Neural cell (in vitro differentiated cells): ENCODE measurements at regions not wholly inside any gene's neighbourhood (a gene's known extent, or its start where the extent isn't known, plus 50 kb on each side); places are given as distances from the start of the nearest gene placed in this dataset.

Experiments
- H2AFZ ChIP-seq: fragments of 200-600, 300-800 bp; sonication (generic), shearing (Covaris generic); 2 replicates; pipeline ENCODE4 v1.6.0; 2014; ENCODE audit warnings: low read depth, mild to moderate bottlenecking, antibody characterized with exemption, low read length, moderate library complexity
- H3F3A ChIP-seq: fragments of 200-600 bp; shearing (Covaris generic); 2 replicates; pipeline ENCODE4 v1.6.1; 2016; ENCODE audit warnings: mild to moderate bottlenecking, moderate library complexity, mixed read lengths, antibody characterized with exemption, low read length; ENCODE audit not compliant: insufficient read depth, poor library complexity, severe bottlenecking
- H3K27ac ChIP-seq: fragments of 200-600, 300-800 bp; sonication (generic), shearing (Covaris generic); 2 replicates; pipeline ENCODE4 v1.5.1; 2014; ENCODE audit warnings: mild to moderate bottlenecking, low read length, moderate library complexity
- H3K27me3 ChIP-seq: fragments of 300-800, 200-600 bp; sonication (generic), shearing (Covaris generic); 2 replicates; pipeline ENCODE4 v1.6.0; 2014; ENCODE audit warnings: mild to moderate bottlenecking, low read depth, low read length, moderate library complexity; ENCODE audit not compliant: insufficient read depth
- H3K36me3 ChIP-seq: fragments of 300-800, 200-600 bp; sonication (generic), shearing (Covaris generic); 2 replicates; pipeline ENCODE4 v1.5.1; 2014; ENCODE audit warnings: mild to moderate bottlenecking, antibody characterized with exemption, low read length, moderate library complexity; ENCODE audit not compliant: insufficient read depth
- H3K4me2 ChIP-seq: fragments of 300-800, 200-600 bp; sonication (generic), shearing (Covaris generic); 2 replicates; pipeline ENCODE4 v1.6.0; 2014; ENCODE audit warnings: mild to moderate bottlenecking, low read length
- H3K4me3 ChIP-seq: fragments of 300-800, 200-600 bp; sonication (generic), shearing (Covaris generic); 2 replicates; pipeline ENCODE4 v1.5.1; 2014; ENCODE audit warnings: mild to moderate bottlenecking, low read length, moderate library complexity
- H3K79me2 ChIP-seq: fragments of 200-600 bp; shearing (Covaris generic); replicated peaks from 2 replicates; pipeline ENCODE4 v1.6.0; 2014; ENCODE audit warnings: mild to moderate bottlenecking, low read length, moderate library complexity; ENCODE audit not compliant: insufficient read depth
- H3K9ac ChIP-seq: fragments of 300-800, 200-600 bp; sonication (generic), shearing (Covaris generic); 2 replicates; pipeline ENCODE4 v1.6.1; 2016; ENCODE audit warnings: mild to moderate bottlenecking, low read length, mixed read lengths
- H3K9me2 ChIP-seq: fragments of 200-600 bp; shearing (Covaris generic); 2 replicates; pipeline ENCODE4 v1.6.1; 2016; ENCODE audit warnings: mild to moderate bottlenecking, low read length, mixed read lengths; ENCODE audit not compliant: insufficient read depth
- H3K9me3 ChIP-seq: fragments of 200-600, 300-800 bp; sonication (generic), shearing (Covaris generic); 2 replicates; pipeline ENCODE4 v1.6.1; 2016; ENCODE audit warnings: mild to moderate bottlenecking, mixed run types, low read length, moderate library complexity, mixed read lengths
- H4K20me1 ChIP-seq: fragments of 200-600 bp; shearing (Covaris generic); 2 replicates; pipeline ENCODE4 v1.6.1; 2016; ENCODE audit warnings: mild to moderate bottlenecking, mixed run types; ENCODE audit not compliant: insufficient read depth
- EP300 ChIP-seq: fragments of 450-650 bp; conservative IDR thresholded peaks from 2 replicates; pipeline ENCODE4 v1.6.1; 2014; ENCODE audit warnings: antibody characterized with exemption, mild to moderate bottlenecking, moderate library complexity; ENCODE audit not compliant: poor library complexity, severe bottlenecking
- EZH2 ChIP-seq: fragments of 200-600, 300-800 bp; shearing (Covaris generic), sonication (generic); IDR thresholded peaks from 2 replicates; pipeline ENCODE4 v1.6.1; 2014; ENCODE audit warnings: antibody characterized with exemption, low read length, borderline replicate concordance, mild to moderate bottlenecking; ENCODE audit not compliant: insufficient read depth, poor library complexity, severe bottlenecking
- MXI1 ChIP-seq: fragments of 450-650 bp; conservative IDR thresholded peaks from 2 replicates; pipeline ENCODE4 v1.6.1; 2014; ENCODE audit warnings: antibody characterized with exemption, mild to moderate bottlenecking; ENCODE audit not compliant: poor library complexity, severe bottlenecking
- POLR2AphosphoS5 ChIP-seq: IDR thresholded peaks from 2 replicates; pipeline ENCODE4 v1.6.1; 2012
- RAD21 ChIP-seq: fragments of 450-650 bp; conservative IDR thresholded peaks from 2 replicates; pipeline ENCODE4 v1.6.1; 2014; ENCODE audit warnings: antibody characterized with exemption, mild to moderate bottlenecking, moderate library complexity
- REST ChIP-seq: IDR thresholded peaks from 2 replicates; pipeline ENCODE4 v1.6.1; 2012; ENCODE audit warnings: borderline replicate concordance
- SMC3 ChIP-seq: fragments of 450-650 bp; conservative IDR thresholded peaks from 2 replicates; pipeline ENCODE4 v1.6.1; 2014; ENCODE audit warnings: antibody characterized with exemption, mild to moderate bottlenecking, moderate library complexity; ENCODE audit not compliant: poor library complexity
- TAF1 ChIP-seq: IDR thresholded peaks from 2 replicates; pipeline ENCODE4 v1.6.1; 2012; ENCODE audit warnings: low read depth
- TF ChIP-seq, protein P1 (sequence below): fragments of 450-650 bp; IDR thresholded peaks from 2 replicates; pipeline ENCODE4 v1.5.1; 2014; ENCODE audit warnings: antibody characterized with exemption, mild to moderate bottlenecking, moderate library complexity; ENCODE audit not compliant: poor library complexity, severe bottlenecking

GRCh38 chr22:48646216-48646925 is 1181.3 kb downstream of the BRD1 start:
- H3K4me3 ChIP-seq: no peak overlapping the region
- no peaks in the 10 kb centered on the region for H3K9me2 ChIP-seq
- TF ChIP-seq EP300 (no peak), TAF1 (no peak), REST (no peak), MXI1 (no peak), SMC3 (no peak), EZH2 (no peak), RAD21 (no peak), POLR2AphosphoS5 (no peak)
- TF ChIP-seq, protein P1, sequence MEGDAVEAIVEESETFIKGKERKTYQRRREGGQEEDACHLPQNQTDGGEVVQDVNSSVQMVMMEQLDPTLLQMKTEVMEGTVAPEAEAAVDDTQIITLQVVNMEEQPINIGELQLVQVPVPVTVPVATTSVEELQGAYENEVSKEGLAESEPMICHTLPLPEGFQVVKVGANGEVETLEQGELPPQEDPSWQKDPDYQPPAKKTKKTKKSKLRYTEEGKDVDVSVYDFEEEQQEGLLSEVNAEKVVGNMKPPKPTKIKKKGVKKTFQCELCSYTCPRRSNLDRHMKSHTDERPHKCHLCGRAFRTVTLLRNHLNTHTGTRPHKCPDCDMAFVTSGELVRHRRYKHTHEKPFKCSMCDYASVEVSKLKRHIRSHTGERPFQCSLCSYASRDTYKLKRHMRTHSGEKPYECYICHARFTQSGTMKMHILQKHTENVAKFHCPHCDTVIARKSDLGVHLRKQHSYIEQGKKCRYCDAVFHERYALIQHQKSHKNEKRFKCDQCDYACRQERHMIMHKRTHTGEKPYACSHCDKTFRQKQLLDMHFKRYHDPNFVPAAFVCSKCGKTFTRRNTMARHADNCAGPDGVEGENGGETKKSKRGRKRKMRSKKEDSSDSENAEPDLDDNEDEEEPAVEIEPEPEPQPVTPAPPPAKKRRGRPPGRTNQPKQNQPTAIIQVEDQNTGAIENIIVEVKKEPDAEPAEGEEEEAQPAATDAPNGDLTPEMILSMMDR: no peak
- H3K4me2 ChIP-seq: no peak overlapping the region
- H3K36me3 ChIP-seq: no peaks in the 10 kb centered on the region
- no peak overlapping the region for H2AFZ ChIP-seq
- H3K27ac ChIP-seq: no peak overlapping the region
- H4K20me1 ChIP-seq: no peaks in the 10 kb centered on the region
- H3K27me3 ChIP-seq: no peaks in the 10 kb centered on the region
- no peaks in the 10 kb centered on the region for H3K9me3 ChIP-seq
- H3F3A ChIP-seq: no peaks in the 10 kb centered on the region
- no peaks in the 10 kb centered on the region for H3K79me2 ChIP-seq
- H3K9ac ChIP-seq: no peak overlapping the region

GRCh38 chr22:48645766-48646165 is 1181.9 kb downstream of the BRD1 start:
- Histone ChIP-seq H3K27ac (no peak overlapping the region), H3F3A (no peaks in the 10 kb centered on the region), H3K36me3 (no peaks in the 10 kb centered on the region)

More at GRCh38 chr22:48645766-48646165, 1181.9 kb downstream of the BRD1 start:
- H3K79me2 ChIP-seq: no peaks in the 10 kb centered on the region
- no peak for TF ChIP-seq EP300
- no peak for TF ChIP-seq TAF1
- TF ChIP-seq POLR2AphosphoS5: no peak
- no peak for TF ChIP-seq EZH2
- no peak for TF ChIP-seq REST
- TF ChIP-seq SMC3: no peak
- TF ChIP-seq MXI1: no peak
- TF ChIP-seq, protein P1: no peak
- TF ChIP-seq RAD21: no peak
- H3K4me3 ChIP-seq: no peak overlapping the region
- no peaks in the 10 kb centered on the region for H3K9me2 ChIP-seq
- H3K9me3 ChIP-seq: no peaks in the 10 kb centered on the region
- no peaks in the 10 kb centered on the region for H3K27me3 ChIP-seq
- no peak overlapping the region for H2AFZ ChIP-seq
- H3K4me2 ChIP-seq: no peak overlapping the region
- no peaks in the 10 kb centered on the region for H4K20me1 ChIP-seq
- H3K9ac ChIP-seq: no peak overlapping the region
